GM10266 (cell line): ENCODE measurements at regions not wholly inside any gene's neighbourhood (a gene's known extent, or its start where the extent isn't known, plus 50 kb on each side); places are given as distances from the start of the nearest gene placed in this dataset.

ENCODE experiments used
- DNase-seq: peaks from one replicate; pipeline ENCODE4 v3.0.0; 2012; ENCODE audit errors: extremely low spot score
- CTCF ChIP-seq: IDR thresholded peaks from 2 replicates; pipeline ENCODE4 v1.5.1; 2012; ENCODE audit warnings: mild to moderate bottlenecking, low read depth; ENCODE audit not compliant: control insufficient read depth, insufficient read depth; ENCODE audit errors: missing control alignments

- DNase-seq: no peak
Observed at GRCh38 chr10:4353059-4353655, 472.9 kb upstream of the AKR1E2 start.

GRCh38 chr10:4352414-4352961 lies 473.5 kb upstream of the AKR1E2 start:
- TF ChIP-seq CTCF: no peak

More at GRCh38 chr10:4353059-4353655, 472.9 kb upstream of the AKR1E2 start:
- TF ChIP-seq CTCF: no peak

GRCh38 chr10:4351723-4352413 lies 474.1 kb upstream of the AKR1E2 start:
- no peak for DNase-seq
- TF ChIP-seq CTCF: no peak

More at GRCh38 chr10:4352414-4352961, 473.5 kb upstream of the AKR1E2 start:
- no peak for DNase-seq

GRCh38 chr10:4347397-4347796 lies 478.6 kb upstream of the AKR1E2 start:
- no peak for TF ChIP-seq CTCF
- DNase-seq: no peak

- TF ChIP-seq CTCF: no peak
Observed at GRCh38 chr10:4345877-4346646, 479.9 kb upstream of the AKR1E2 start.

GRCh38 chr10:4344492-4344994 lies 481.5 kb upstream of the AKR1E2 start:
- DNase-seq: no peak
- TF ChIP-seq CTCF: no peak

More at GRCh38 chr10:4345877-4346646, 479.9 kb upstream of the AKR1E2 start:
- DNase-seq: no peak
